Panc1 (cell line): ENCODE measurements at regions not wholly inside any gene's neighbourhood (a gene's known extent, or its start where the extent isn't known, plus 50 kb on each side); places are given as distances from the start of the nearest gene placed in this dataset.

Source experiments
- ATAC-seq: fragments of 200-7000 bp; cut with Tn5 transposase; 2 replicates; pipeline ENCODE4 v1.9.1; 2020; ENCODE audit warnings: mild to moderate bottlenecking, moderate library complexity
- BruUV-seq: library from RNA; stranded (reverse); fragments of 400-500 nt; replicated peaks from 2 replicates; lab custom pipeline; 2021; lab: Mats Ljungman, UMichigan
- CTCF ChIA-PET: fragments of 300-600 bp; sonication (Branson Sonifier 250); formaldehyde crosslinking; loops from one replicate; lab custom pipeline; 2022; ENCODE audit warnings: antibody characterized with exemption; lab: Charles Lee
- POLR2A ChIA-PET: fragments of 300-600 bp; sonication (Branson Sonifier 250); formaldehyde crosslinking; loops from one replicate; lab custom pipeline; 2022; ENCODE audit warnings: antibody characterized with exemption; lab: Charles Lee
- DNase-seq: peaks from one replicate; pipeline ENCODE4 v3.0.0-alpha.2; 2010; ENCODE audit warnings: low read depth, low spot score
- H3K27ac ChIP-seq: 2 replicates; pipeline ENCODE4 v1.5.1; 2011; ENCODE audit warnings: mild to moderate bottlenecking, low read length, inconsistent platforms
- H3K27me3 ChIP-seq: fragments of 200-500 bp; sonication (Bioruptor generic); 2 replicates; pipeline ENCODE4 v1.6.0; 2014; ENCODE audit warnings: low read length, inconsistent platforms; ENCODE audit not compliant: control insufficient read depth, insufficient read depth
- H3K36me3 ChIP-seq: fragments of 200-500 bp; sonication (Bioruptor generic); 2 replicates; pipeline ENCODE4 v1.5.1; 2014; ENCODE audit warnings: inconsistent platforms, mild to moderate bottlenecking, low read length, moderate library complexity; ENCODE audit not compliant: control insufficient read depth, insufficient read depth
- H3K4me1 ChIP-seq: 2 replicates; pipeline ENCODE4 v1.5.1; 2011; ENCODE audit warnings: inconsistent platforms, mild to moderate bottlenecking, low read length, moderate library complexity; ENCODE audit not compliant: control insufficient read depth, insufficient read depth
- H3K4me3 ChIP-seq, 2 experiments: 2 replicates each; pipeline ENCODE4 v1.5.1; 2011 to 2012; ENCODE audit warnings: low read depth in 2 of 2, low read length in 2 of 2, mild to moderate bottlenecking in 2 of 2, inconsistent platforms in 1 of 2, moderate library complexity in 1 of 2
- H3K9me3 ChIP-seq: fragments of 200-500 bp; sonication (Bioruptor generic); 2 replicates; pipeline ENCODE4 v1.5.1; 2014; ENCODE audit warnings: low read depth, mild to moderate bottlenecking, inconsistent platforms, low read length, moderate library complexity; ENCODE audit not compliant: control insufficient read depth, insufficient read depth
- CTCF ChIP-seq: fragments of 450-650 bp; IDR thresholded peaks from 2 replicates; pipeline ENCODE4 v1.5.1; 2017; ENCODE audit warnings: mild to moderate bottlenecking
- POLR2AphosphoS5 ChIP-seq: IDR thresholded peaks from 2 replicates; pipeline ENCODE4 v1.6.1; 2012; ENCODE audit warnings: mild to moderate bottlenecking, low read depth, low read length, moderate library complexity
- REST ChIP-seq, 2 experiments: IDR thresholded peaks; 2 replicates each; pipeline ENCODE4 v1.6.1; 2011 to 2012; ENCODE audit warnings: low read depth in 2 of 2, control low read depth in 1 of 2, low read length in 1 of 2, mild to moderate bottlenecking in 1 of 2, moderate library complexity in 1 of 2; ENCODE audit not compliant: insufficient read depth in 1 of 2
- SIN3A ChIP-seq: IDR thresholded peaks from 2 replicates; pipeline ENCODE4 v1.6.1; 2012; ENCODE audit warnings: low read depth, mild to moderate bottlenecking, low read length, moderate library complexity, borderline replicate concordance; ENCODE audit not compliant: insufficient read depth
- TCF7L2 ChIP-seq: IDR thresholded peaks from 2 replicates; pipeline ENCODE4 v1.6.1; 2011; ENCODE audit warnings: mild to moderate bottlenecking, low read depth, low read length, inconsistent platforms
- in situ Hi-C: cut with HindIII; loops from 2 replicates; pipeline ENCODE4 v1.10.0; 2016; ENCODE audit warnings: low sequenced_read_pairs, low pct_unique_long_range_greater_than_20kb
- intact Hi-C: fragments of 100-400 bp; cut with micrococcal nuclease; formaldehyde crosslinking; loops from one replicate; pipeline ENCODE4 v1.10.0; 2022; ENCODE audit not compliant: unreplicated experiment

- no peak for ATAC-seq
- Histone ChIP-seq H3K27me3 (no peaks in the 10 kb centered on the region), H3K4me1 (no peaks in the 10 kb centered on the region), H3K4me3 (no peak overlapping the region), H3K27ac (no peak overlapping the region), H3K9me3 (no peaks in the 10 kb centered on the region), H3K36me3 (no peaks in the 10 kb centered on the region)
- in situ Hi-C loops = no loop called here
- no peak for DNase-seq
- POLR2A ChIA-PET = no interaction called here
- TF ChIP-seq CTCF = no peak
- TF ChIP-seq TCF7L2 = no peak
- TF ChIP-seq REST (IDR thresholded peaks at IDR 0.05; ENCODE audit: insufficient read depth in 1 of 2, low read depth in 2 of 2, low read length in 1 of 2) = no peak
- no peak for TF ChIP-seq SIN3A
- no peak for TF ChIP-seq POLR2AphosphoS5
- CTCF ChIA-PET = no interaction called here
- intact Hi-C loops = no loop called here
- no TSS peak for BruUV-seq
Measured at GRCh38 chr13:85725433-85725832, 73.8 kb downstream of the SLITRK6 start.

GRCh38 chr13:85724546-85725432, 74.4 kb downstream of the SLITRK6 start:
- in situ Hi-C loops (no loop called here), intact Hi-C loops (no loop called here)
- H3K27ac ChIP-seq = no peak overlapping the region
- BruUV-seq = no TSS peak
- no peak for TF ChIP-seq POLR2AphosphoS5
- TF ChIP-seq TCF7L2 = no peak
- no peak for TF ChIP-seq CTCF
- no peak for TF ChIP-seq SIN3A
- no peak for TF ChIP-seq REST (IDR thresholded peaks at IDR 0.05; ENCODE audit: insufficient read depth in 1 of 2, low read depth in 2 of 2, low read length in 1 of 2)
- DNase-seq = peak; percentile 15
- ATAC-seq = peak; percentile 38; the same call in 1 of the 2 replicates
- no peak overlapping the region for H3K4me3 ChIP-seq
- no peaks in the 10 kb centered on the region for H3K27me3 ChIP-seq
- ChIA-PET CTCF (no interaction called here), POLR2A (no interaction called here)
- no peaks in the 10 kb centered on the region for H3K4me1 ChIP-seq
- no peaks in the 10 kb centered on the region for H3K9me3 ChIP-seq
- no peaks in the 10 kb centered on the region for H3K36me3 ChIP-seq
